Fibroblast of the aortic adventitia (primary cell): ENCODE measurements at regions not wholly inside any gene's neighbourhood (a gene's known extent, or its start where the extent isn't known, plus 50 kb on each side); places are given as distances from the start of the nearest gene placed in this dataset.

Experiments used
- DNase-seq: peaks from one replicate; pipeline ENCODE4 v3.0.0-alpha.2; 2010; ENCODE audit warnings: low read depth
- H3K4me3 ChIP-seq: 2 replicates; pipeline ENCODE4 v1.5.1; 2011; ENCODE audit warnings: low read depth, mild to moderate bottlenecking, control low read depth, low read length, moderate library complexity
- TF ChIP-seq, protein P1 (sequence below): IDR thresholded peaks from 2 replicates; pipeline ENCODE4 v1.5.1; 2011; ENCODE audit warnings: mild to moderate bottlenecking, low read length, control low read depth, inconsistent platforms; ENCODE audit not compliant: insufficient read depth

DNA sequence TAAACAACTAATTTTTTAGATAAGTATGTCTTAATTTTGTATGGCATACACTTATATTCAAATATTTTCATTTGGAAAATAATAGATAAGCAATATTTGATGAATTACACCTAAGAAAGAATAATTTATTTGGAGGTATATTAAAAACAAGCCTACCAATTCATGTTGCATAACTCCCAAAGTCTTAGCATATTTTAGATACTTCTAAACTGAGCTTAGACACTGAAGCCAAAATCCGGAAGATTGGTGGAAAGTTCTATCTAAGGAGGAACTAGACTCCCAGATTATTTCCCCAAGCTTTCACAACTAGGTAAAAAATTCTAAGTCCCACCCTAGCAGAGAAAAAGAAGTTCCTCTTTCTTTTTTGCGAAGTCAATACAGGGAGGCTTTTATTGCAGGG is 221.0 kb upstream of the MMADHC start:
- DNase-seq = peak; percentile 65
- no peak overlapping the region for H3K4me3 ChIP-seq
- TF ChIP-seq, protein P1, sequence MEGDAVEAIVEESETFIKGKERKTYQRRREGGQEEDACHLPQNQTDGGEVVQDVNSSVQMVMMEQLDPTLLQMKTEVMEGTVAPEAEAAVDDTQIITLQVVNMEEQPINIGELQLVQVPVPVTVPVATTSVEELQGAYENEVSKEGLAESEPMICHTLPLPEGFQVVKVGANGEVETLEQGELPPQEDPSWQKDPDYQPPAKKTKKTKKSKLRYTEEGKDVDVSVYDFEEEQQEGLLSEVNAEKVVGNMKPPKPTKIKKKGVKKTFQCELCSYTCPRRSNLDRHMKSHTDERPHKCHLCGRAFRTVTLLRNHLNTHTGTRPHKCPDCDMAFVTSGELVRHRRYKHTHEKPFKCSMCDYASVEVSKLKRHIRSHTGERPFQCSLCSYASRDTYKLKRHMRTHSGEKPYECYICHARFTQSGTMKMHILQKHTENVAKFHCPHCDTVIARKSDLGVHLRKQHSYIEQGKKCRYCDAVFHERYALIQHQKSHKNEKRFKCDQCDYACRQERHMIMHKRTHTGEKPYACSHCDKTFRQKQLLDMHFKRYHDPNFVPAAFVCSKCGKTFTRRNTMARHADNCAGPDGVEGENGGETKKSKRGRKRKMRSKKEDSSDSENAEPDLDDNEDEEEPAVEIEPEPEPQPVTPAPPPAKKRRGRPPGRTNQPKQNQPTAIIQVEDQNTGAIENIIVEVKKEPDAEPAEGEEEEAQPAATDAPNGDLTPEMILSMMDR = no peak

DNA sequence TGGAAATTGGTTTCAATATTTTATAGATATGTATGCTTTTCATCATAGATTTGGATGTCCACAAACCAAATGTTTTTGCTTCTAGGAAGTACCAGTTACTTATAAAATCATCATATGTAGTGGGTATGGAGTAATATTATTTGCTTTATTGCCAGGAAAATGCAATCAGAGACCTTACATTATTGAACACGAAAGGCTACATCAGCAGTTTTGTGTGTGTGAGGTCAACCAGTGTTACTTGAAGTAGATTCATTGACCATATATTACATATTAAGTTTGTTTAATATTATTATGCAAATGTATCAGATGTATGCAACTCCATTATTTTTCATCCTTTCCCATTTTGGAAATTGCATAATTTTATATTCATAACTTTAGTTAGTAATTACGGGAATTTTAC is 219.1 kb upstream of the MMADHC start:
- no peak overlapping the region for H3K4me3 ChIP-seq
- DNase-seq = no peak
- TF ChIP-seq, protein P1 = no peak

DNA sequence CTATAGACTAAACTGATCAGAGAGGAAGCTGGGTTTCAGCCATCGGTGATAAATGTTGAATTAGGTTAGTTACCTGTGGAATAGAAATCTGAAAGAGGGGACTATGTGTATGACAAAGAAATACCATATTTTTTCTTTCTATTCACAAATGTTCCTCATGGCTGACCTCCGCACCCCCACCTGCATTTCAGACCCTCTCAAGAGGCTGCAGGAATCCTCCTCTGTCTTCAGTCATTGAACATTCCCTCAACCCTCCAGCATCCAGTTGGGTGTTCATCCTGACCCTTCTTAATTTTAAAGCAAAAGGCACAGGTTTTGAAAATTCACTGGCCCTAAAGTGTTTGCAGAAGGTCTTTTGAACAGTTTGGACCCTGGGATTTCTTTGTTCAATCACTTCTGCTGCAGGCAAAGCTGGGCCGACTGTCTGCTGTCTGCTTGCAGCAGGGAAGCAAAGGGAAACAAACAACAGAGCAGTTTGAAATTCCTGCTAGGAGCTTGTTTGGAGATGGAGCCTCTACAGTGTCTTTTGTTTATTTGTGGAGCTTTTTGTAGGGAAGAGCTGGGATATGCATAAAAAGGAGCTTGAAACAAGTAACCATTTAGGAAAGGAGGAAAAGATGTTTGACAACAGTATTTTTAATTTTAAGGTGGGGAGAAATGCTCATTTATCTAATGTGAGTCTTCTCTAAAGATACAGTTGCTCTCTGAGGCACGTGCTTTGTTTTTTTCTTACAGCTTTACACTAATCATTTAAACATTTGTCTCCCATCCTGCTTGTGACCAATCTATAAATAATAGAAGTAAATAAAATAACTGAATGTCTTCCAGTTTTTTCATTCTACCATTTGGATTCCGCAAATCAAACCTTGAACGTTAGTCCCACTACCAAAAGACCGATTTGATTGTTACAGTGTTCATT is 213.3 kb upstream of the MMADHC start:
- TF ChIP-seq, protein P1 = no peak
- DNase-seq = no peak
- H3K4me3 ChIP-seq = no peak overlapping the region

DNA sequence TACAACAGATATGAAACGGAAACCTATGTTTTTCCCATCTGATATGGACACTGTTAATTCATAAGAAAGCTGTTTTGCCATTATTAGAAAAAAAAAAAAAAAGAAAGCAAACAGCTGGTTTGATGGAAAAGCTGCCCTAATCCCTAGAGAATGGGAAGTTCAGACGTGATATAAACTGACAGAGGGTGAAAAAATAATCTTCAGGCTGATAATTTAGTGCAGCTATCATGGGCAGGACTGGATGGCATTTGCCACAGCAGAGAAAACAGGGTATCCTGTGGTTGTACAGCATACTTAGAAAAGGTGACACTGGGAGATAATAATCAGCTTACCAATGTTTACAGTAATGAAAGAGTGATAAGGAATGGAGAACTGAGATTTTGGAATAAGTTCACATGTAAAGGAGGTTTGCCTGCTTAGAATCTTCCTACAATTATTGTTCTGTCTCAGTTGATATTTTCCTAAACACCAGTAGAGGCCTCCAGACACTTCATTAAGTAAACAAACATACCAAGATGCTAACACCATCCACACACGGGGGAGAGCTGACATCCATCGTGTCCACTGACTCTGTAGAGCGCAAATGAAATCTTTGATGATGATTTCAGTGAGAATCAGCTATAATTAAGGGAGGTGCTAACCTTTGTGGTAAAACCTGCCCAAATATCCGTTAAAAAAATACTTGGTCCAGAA is 211.6 kb upstream of the MMADHC start:
- H3K4me3 ChIP-seq = no peak overlapping the region
- peak; percentile 59 for DNase-seq
- TF ChIP-seq, protein P1 = peak; percentile 41

DNA sequence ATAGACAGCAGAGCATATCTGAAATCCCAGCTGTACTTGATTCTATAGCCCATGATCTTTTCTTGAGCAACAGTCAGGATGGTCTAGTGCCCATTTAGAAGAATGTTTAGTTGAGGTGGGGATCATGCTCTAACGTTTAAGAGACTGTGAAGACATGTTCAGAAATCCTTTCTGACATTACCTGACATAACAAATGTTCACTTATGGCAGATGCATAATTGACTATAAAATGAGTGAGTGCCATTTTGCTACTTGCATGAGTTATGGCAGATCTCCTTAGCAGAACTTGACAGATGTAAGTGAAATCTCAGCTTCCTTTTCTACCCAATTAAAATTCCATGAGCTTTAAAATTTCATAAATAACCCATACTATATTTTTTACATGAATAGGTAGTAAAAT is 209.5 kb upstream of the MMADHC start:
- TF ChIP-seq, protein P1 = no peak

DNA sequence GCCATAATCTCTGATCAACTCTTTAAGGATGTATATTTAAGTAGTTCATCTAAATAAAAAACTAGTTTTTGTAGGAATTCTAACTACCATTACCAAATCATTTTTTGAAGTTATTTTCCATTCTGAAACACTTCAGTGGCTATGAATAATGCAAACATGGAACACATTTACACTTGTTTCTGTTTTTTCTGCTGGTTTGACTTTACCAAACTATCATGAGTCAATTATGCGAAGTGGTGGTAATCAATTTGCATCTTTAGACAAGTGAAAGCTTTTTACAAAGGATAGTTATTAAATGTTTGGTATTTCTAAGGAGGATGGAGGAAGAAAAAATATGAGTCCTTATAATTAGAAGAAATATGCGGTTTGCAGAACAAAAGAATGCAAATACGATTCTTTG is 202.0 kb upstream of the MMADHC start:
- no peak overlapping the region for H3K4me3 ChIP-seq
- TF ChIP-seq, protein P1 = no peak
- DNase-seq = no peak

More for the DNA sequence above, 209.5 kb upstream of the MMADHC start:
- H3K4me3 ChIP-seq = no peak overlapping the region
- DNase-seq = no peak
